ENCODE measurements at regions not wholly inside any gene's neighbourhood (a gene's known extent, or its start where the extent isn't known, plus 50 kb on each side); places are given as distances from the start of the nearest gene placed in this dataset.

- no peak for TF ChIP-seq CTCF (IDR thresholded peaks at IDR 0.05; ENCODE audit: unreplicated experiment)
Observed at GRCh38 chr18:14958701-14959100, 210.7 kb downstream of the ANKRD30B start.

DNA sequence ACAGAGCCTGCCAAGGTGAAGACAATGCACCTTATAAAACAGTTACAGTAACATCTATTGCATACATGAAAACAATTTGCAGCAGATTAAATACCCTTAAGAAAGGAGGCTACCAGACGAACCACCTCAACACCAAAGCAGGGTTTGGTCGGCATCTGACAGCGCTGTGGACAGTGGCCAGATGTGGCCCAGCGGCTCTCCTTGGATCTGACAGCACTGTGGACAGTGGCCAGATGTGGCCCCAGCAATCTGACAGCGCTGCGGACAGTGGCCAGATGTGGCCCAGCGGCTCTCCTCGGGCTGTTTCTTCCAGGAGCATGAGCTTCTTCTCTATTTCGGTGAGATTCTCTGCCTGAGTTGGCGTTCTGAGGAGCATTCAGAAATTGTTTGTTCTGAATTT lies 211.6 kb downstream of the ANKRD30B start:
- Mint-ChIP-seq H3K9me3 (ENCODE audit: unreplicated experiment) (peaks cover 15% of the 10 kb centered on the region), H3K27me3 (ENCODE audit: unreplicated experiment) (peaks cover 9% of the 10 kb centered on the region), H3K27ac (ENCODE audit: unreplicated experiment) (no peak overlapping the region), H3K4me3 (ENCODE audit: unreplicated experiment) (no peak overlapping the region), H3K4me1 (ENCODE audit: unreplicated experiment) (peaks cover 12% of the 10 kb centered on the region), H3K36me3 (ENCODE audit: low read depth, unreplicated experiment) (no peaks in the 10 kb centered on the region)
- DNase-seq (ENCODE audit: low spot score) = no peak
- no peak for TF ChIP-seq CTCF (IDR thresholded peaks at IDR 0.05; ENCODE audit: unreplicated experiment)

More at GRCh38 chr18:14958701-14959100, 210.7 kb downstream of the ANKRD30B start:
- Mint-ChIP-seq H3K27ac (ENCODE audit: unreplicated experiment) (no peak overlapping the region), H3K36me3 (ENCODE audit: low read depth, unreplicated experiment) (no peaks in the 10 kb centered on the region), H3K9me3 (ENCODE audit: unreplicated experiment) (peaks cover 15% of the 10 kb centered on the region), H3K4me3 (ENCODE audit: unreplicated experiment) (no peak overlapping the region), H3K27me3 (ENCODE audit: unreplicated experiment) (peaks cover 9% of the 10 kb centered on the region), H3K4me1 (ENCODE audit: unreplicated experiment) (peaks cover 12% of the 10 kb centered on the region)
- no peak for DNase-seq (ENCODE audit: low spot score)

GRCh38 chr18:14961991-14962390 lies 214.0 kb downstream of the ANKRD30B start:
- no peak for TF ChIP-seq CTCF (IDR thresholded peaks at IDR 0.05; ENCODE audit: unreplicated experiment)
- peaks cover 20% of the 10 kb centered on the region for H3K9me3 Mint-ChIP-seq (ENCODE audit: unreplicated experiment)
- H3K4me3 Mint-ChIP-seq (ENCODE audit: unreplicated experiment) = no peak overlapping the region
- H3K27me3 Mint-ChIP-seq (ENCODE audit: unreplicated experiment) = peaks cover 16% of the 10 kb centered on the region
- H3K27ac Mint-ChIP-seq (ENCODE audit: unreplicated experiment) = peak overlapping the region; percentile 61
- no peak for DNase-seq (ENCODE audit: low spot score)
- H3K36me3 Mint-ChIP-seq (ENCODE audit: low read depth, unreplicated experiment) = no peaks in the 10 kb centered on the region
- H3K4me1 Mint-ChIP-seq (ENCODE audit: unreplicated experiment) = peaks cover 12% of the 10 kb centered on the region

- DNase-seq (ENCODE audit: low spot score) = no peak
- Mint-ChIP-seq H3K27ac (ENCODE audit: unreplicated experiment) (peak overlapping the region; percentile 71), H3K9me3 (ENCODE audit: unreplicated experiment) (peaks cover 20% of the 10 kb centered on the region), H3K4me3 (ENCODE audit: unreplicated experiment) (no peak overlapping the region), H3K36me3 (ENCODE audit: low read depth, unreplicated experiment) (no peaks in the 10 kb centered on the region), H3K4me1 (ENCODE audit: unreplicated experiment) (peaks cover 12% of the 10 kb centered on the region), H3K27me3 (ENCODE audit: unreplicated experiment) (peaks cover 16% of the 10 kb centered on the region)
- no peak for TF ChIP-seq CTCF (IDR thresholded peaks at IDR 0.05; ENCODE audit: unreplicated experiment)
Observed at GRCh38 chr18:14962626-14963025, 214.7 kb downstream of the ANKRD30B start.

- Mint-ChIP-seq H3K9me3 (ENCODE audit: unreplicated experiment) (peaks cover 20% of the 10 kb centered on the region), H3K27ac (ENCODE audit: unreplicated experiment) (no peak overlapping the region), H3K4me3 (ENCODE audit: unreplicated experiment) (no peak overlapping the region), H3K27me3 (ENCODE audit: unreplicated experiment) (peaks cover 16% of the 10 kb centered on the region), H3K36me3 (ENCODE audit: low read depth, unreplicated experiment) (no peaks in the 10 kb centered on the region), H3K4me1 (ENCODE audit: unreplicated experiment) (peaks cover 12% of the 10 kb centered on the region)
- no peak for TF ChIP-seq CTCF (IDR thresholded peaks at IDR 0.05; ENCODE audit: unreplicated experiment)
- no peak for DNase-seq (ENCODE audit: low spot score)
Observed at GRCh38 chr18:14963246-14963645, 215.3 kb downstream of the ANKRD30B start.

All from endothelial cell (in vitro differentiated cells).